GM12874 (cell line): ENCODE measurements at regions not wholly inside any gene's neighbourhood (a gene's known extent, or its start where the extent isn't known, plus 50 kb on each side); places are given as distances from the start of the nearest gene placed in this dataset.

Source experiments
- CTCF ChIP-seq: IDR thresholded peaks from 2 replicates; pipeline ENCODE4 v1.5.1; 2011; ENCODE audit warnings: low read depth, mild to moderate bottlenecking, control low read depth, low read length, moderate library complexity; ENCODE audit not compliant: insufficient read depth

- TF ChIP-seq CTCF: no peak
These were observed 154.2 kb upstream of the PRMT8 start for GRCh38 chr12:3336606-3337311.

GRCh38 chr12:3337944-3338343 is 153.1 kb upstream of the PRMT8 start:
- no peak for TF ChIP-seq CTCF

GRCh38 chr12:3339221-3339620 is 151.8 kb upstream of the PRMT8 start:
- no peak for TF ChIP-seq CTCF

- no peak for TF ChIP-seq CTCF
These were observed 149.4 kb upstream of the PRMT8 start for GRCh38 chr12:3341594-3341993.

- peak; percentile 13; the same call in 1 of the 2 replicates for TF ChIP-seq CTCF
These were observed 149.0 kb upstream of the PRMT8 start for GRCh38 chr12:3342051-3342450.

GRCh38 chr12:3348055-3348454 is 142.9 kb upstream of the PRMT8 start:
- TF ChIP-seq CTCF: no peak

- no peak for TF ChIP-seq CTCF
These were observed 140.6 kb upstream of the PRMT8 start for GRCh38 chr12:3350432-3350831.
